ENCODE measurements at regions not wholly inside any gene's neighbourhood (a gene's known extent, or its start where the extent isn't known, plus 50 kb on each side); places are given as distances from the start of the nearest gene placed in this dataset.

DNA sequence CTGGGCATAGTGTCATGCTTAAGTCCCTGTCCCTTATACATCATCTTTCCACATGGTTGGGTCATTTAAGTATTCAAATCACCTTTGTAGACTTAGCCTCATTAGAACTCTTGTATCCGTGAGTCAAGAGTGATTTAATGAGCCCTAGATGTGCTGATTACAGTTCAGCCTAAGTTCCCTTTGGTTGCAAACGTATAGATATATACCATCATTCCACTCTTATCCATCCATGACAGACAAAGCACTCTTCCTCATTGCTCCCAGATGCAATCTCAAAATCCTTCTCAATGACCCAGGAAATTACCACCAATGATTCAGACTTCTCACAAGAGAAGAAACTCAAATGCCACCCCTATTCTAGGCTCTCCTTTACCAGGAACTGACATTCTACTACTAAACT, 50.2 kb upstream of the C3orf49 start:
- DNase-seq (ENCODE audit: low read depth, low spot score), result no peak
- H3K4me3 ChIP-seq (ENCODE audit: low read depth, low read length), result no peak overlapping the region
- in situ Hi-C loops (cut with HindIII; ENCODE audit: low sequenced_read_pairs), result no loop called here
- TF ChIP-seq, protein P1, sequence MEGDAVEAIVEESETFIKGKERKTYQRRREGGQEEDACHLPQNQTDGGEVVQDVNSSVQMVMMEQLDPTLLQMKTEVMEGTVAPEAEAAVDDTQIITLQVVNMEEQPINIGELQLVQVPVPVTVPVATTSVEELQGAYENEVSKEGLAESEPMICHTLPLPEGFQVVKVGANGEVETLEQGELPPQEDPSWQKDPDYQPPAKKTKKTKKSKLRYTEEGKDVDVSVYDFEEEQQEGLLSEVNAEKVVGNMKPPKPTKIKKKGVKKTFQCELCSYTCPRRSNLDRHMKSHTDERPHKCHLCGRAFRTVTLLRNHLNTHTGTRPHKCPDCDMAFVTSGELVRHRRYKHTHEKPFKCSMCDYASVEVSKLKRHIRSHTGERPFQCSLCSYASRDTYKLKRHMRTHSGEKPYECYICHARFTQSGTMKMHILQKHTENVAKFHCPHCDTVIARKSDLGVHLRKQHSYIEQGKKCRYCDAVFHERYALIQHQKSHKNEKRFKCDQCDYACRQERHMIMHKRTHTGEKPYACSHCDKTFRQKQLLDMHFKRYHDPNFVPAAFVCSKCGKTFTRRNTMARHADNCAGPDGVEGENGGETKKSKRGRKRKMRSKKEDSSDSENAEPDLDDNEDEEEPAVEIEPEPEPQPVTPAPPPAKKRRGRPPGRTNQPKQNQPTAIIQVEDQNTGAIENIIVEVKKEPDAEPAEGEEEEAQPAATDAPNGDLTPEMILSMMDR (IDR thresholded peaks at IDR 0.05; ENCODE audit: low read depth, low read length), result no peak
